ENCODE measurements at regions not wholly inside any gene's neighbourhood (a gene's known extent, or its start where the extent isn't known, plus 50 kb on each side); places are given as distances from the start of the nearest gene placed in this dataset.

- no peak for DNase-seq (ENCODE audit: low read depth)
These were observed 467.7 kb upstream of the FAT3 start for GRCh38 chr11:91756829-91757480.

GRCh38 chr11:91755951-91756707 is 468.5 kb upstream of the FAT3 start:
- DNase-seq (ENCODE audit: low read depth) = no peak

- no peak for DNase-seq (ENCODE audit: low read depth)
These were observed 469.1 kb upstream of the FAT3 start for GRCh38 chr11:91755526-91755925.

GRCh38 chr11:91749251-91749650 is 475.4 kb upstream of the FAT3 start:
- DNase-seq (ENCODE audit: low read depth) = no peak

GRCh38 chr11:91742155-91742554 is 482.5 kb upstream of the FAT3 start:
- DNase-seq (ENCODE audit: low read depth) = no peak

GRCh38 chr11:91731051-91731450 is 493.6 kb upstream of the FAT3 start:
- DNase-seq (ENCODE audit: low read depth) = no peak

GRCh38 chr11:91730620-91731019 is 494.0 kb upstream of the FAT3 start:
- no peak for DNase-seq (ENCODE audit: low read depth)

GRCh38 chr11:91730057-91730456 is 494.6 kb upstream of the FAT3 start:
- DNase-seq (ENCODE audit: low read depth) = no peak

- DNase-seq (ENCODE audit: low read depth) = no peak
These were observed 507.4 kb upstream of the FAT3 start for GRCh38 chr11:91717169-91717568.

- no peak for DNase-seq (ENCODE audit: low read depth)
These were observed 516.8 kb upstream of the FAT3 start for GRCh38 chr11:91707652-91708482.

GRCh38 chr11:91703042-91703441 is 521.6 kb upstream of the FAT3 start:
- DNase-seq (ENCODE audit: low read depth) = no peak

GRCh38 chr11:91700854-91701253 is 523.8 kb upstream of the FAT3 start:
- no peak for DNase-seq (ENCODE audit: low read depth)

- DNase-seq (ENCODE audit: low read depth) = no peak
These were observed 525.8 kb upstream of the FAT3 start for GRCh38 chr11:91698845-91699244.

GRCh38 chr11:91694331-91694730 is 530.3 kb upstream of the FAT3 start:
- DNase-seq (ENCODE audit: low read depth) = no peak

GRCh38 chr11:91691872-91692271 is 532.7 kb upstream of the FAT3 start:
- DNase-seq (ENCODE audit: low read depth) = no peak

GRCh38 chr11:91688672-91689071 is 535.9 kb upstream of the FAT3 start:
- no peak for DNase-seq (ENCODE audit: low read depth)

GRCh38 chr11:91686700-91687099 is 537.9 kb upstream of the FAT3 start:
- DNase-seq (ENCODE audit: low read depth) = no peak

- DNase-seq (ENCODE audit: low read depth) = no peak
These were observed 538.3 kb upstream of the FAT3 start for GRCh38 chr11:91686281-91686680.

GRCh38 chr11:91673705-91674104 is 550.9 kb upstream of the FAT3 start:
- no peak for DNase-seq (ENCODE audit: low read depth)

- no peak for DNase-seq (ENCODE audit: low read depth)
These were observed 560.1 kb upstream of the FAT3 start for GRCh38 chr11:91664521-91664920.

GRCh38 chr11:91660036-91660435 is 564.6 kb upstream of the FAT3 start:
- DNase-seq (ENCODE audit: low read depth) = no peak

GRCh38 chr11:91654686-91655085 is 569.9 kb upstream of the FAT3 start:
- DNase-seq (ENCODE audit: low read depth) = no peak

Measured in activated T-cell treated with anti-CD3 and anti-CD28 coated beads for 48 hours (primary cell).